ENCODE measurements at regions not wholly inside any gene's neighbourhood (a gene's known extent, or its start where the extent isn't known, plus 50 kb on each side); places are given as distances from the start of the nearest gene placed in this dataset.
A peak's percentile ranks its signal among the peaks of the same experiment; 100 is the strongest.
"Not testable (repeated sequence)": the region's sequence is repeated elsewhere in the genome, so short reads cannot be mapped to it uniquely, and the experiment has no call there.

- no peak for TF ChIP-seq CTCF (IDR thresholded peaks at IDR 0.05)
- Mint-ChIP-seq H3K4me1 (ENCODE audit: low read depth) (no peaks in the 10 kb centered on the region), H3K36me3 (ENCODE audit: low read depth) (no peaks in the 10 kb centered on the region), H3K27ac (no peak overlapping the region), H3K27me3 (ENCODE audit: insufficient read depth) (peaks cover 3% of the 10 kb centered on the region), H3K4me3 (no peak overlapping the region), H3K9me3 (no peaks in the 10 kb centered on the region)
- no peak for DNase-seq
These were observed 80.3 kb upstream of the PWP1 start for GRCh38 chr12:107605293-107605692.

- Mint-ChIP-seq H3K27me3 (ENCODE audit: insufficient read depth) (peaks cover 6% of the 10 kb centered on the region), H3K27ac (no peak overlapping the region), H3K36me3 (ENCODE audit: low read depth) (no peaks in the 10 kb centered on the region), H3K4me1 (ENCODE audit: low read depth) (no peaks in the 10 kb centered on the region), H3K4me3 (no peak overlapping the region), H3K9me3 (no peaks in the 10 kb centered on the region)
- peak; percentile 50 for DNase-seq
- TF ChIP-seq CTCF (IDR thresholded peaks at IDR 0.05) = peak; percentile 97
These were observed 77.9 kb upstream of the PWP1 start for GRCh38 chr12:107607464-107608392.

GRCh38 chr12:107608779-107609178 lies 76.8 kb upstream of the PWP1 start:
- H3K27me3 Mint-ChIP-seq (ENCODE audit: insufficient read depth); DNase-seq; H3K9me3 Mint-ChIP-seq; H3K27ac Mint-ChIP-seq; H3K36me3 Mint-ChIP-seq (ENCODE audit: low read depth); H3K4me1 Mint-ChIP-seq (ENCODE audit: low read depth); H3K4me3 Mint-ChIP-seq: not testable (repeated sequence)

GRCh38 chr12:107610021-107610859 lies 75.4 kb upstream of the PWP1 start:
- peaks cover 7% of the 10 kb centered on the region for H3K27me3 Mint-ChIP-seq (ENCODE audit: insufficient read depth)
- H3K36me3 Mint-ChIP-seq (ENCODE audit: low read depth) = no peaks in the 10 kb centered on the region
- H3K27ac Mint-ChIP-seq = no peak overlapping the region
- DNase-seq = no peak
- H3K4me1 Mint-ChIP-seq (ENCODE audit: low read depth) = no peaks in the 10 kb centered on the region
- no peaks in the 10 kb centered on the region for H3K9me3 Mint-ChIP-seq
- TF ChIP-seq CTCF (IDR thresholded peaks at IDR 0.05) = peak; percentile 80
- H3K4me3 Mint-ChIP-seq = no peak overlapping the region

DNA sequence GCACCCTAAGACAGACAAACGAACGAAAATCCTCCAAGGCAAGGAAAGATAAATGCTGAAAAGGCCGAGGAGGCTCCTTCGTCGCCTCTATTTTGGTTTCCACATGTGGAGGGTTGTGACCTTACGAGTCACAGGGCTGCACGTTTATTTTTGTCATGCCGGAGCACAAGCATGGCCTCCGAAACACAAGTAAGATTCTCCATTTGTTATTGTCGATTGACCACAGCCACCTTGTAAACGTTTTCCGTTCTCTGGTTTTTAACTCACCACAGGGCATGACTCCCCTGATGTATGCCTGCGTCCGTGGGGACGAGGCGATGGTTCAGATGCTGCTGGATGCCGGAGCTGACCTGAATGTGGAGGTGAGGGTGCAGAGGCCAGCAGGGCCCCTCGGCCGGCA lies 73.1 kb upstream of the PWP1 start:
- TF ChIP-seq CTCF (IDR thresholded peaks at IDR 0.05) = no peak
- H3K9me3 Mint-ChIP-seq = no peaks in the 10 kb centered on the region
- peaks cover 7% of the 10 kb centered on the region for H3K27me3 Mint-ChIP-seq (ENCODE audit: insufficient read depth)
- H3K4me1 Mint-ChIP-seq (ENCODE audit: low read depth) = no peaks in the 10 kb centered on the region
- no peak for DNase-seq
- no peak overlapping the region for H3K4me3 Mint-ChIP-seq
- H3K27ac Mint-ChIP-seq = no peak overlapping the region
- no peaks in the 10 kb centered on the region for H3K36me3 Mint-ChIP-seq (ENCODE audit: low read depth)

DNA sequence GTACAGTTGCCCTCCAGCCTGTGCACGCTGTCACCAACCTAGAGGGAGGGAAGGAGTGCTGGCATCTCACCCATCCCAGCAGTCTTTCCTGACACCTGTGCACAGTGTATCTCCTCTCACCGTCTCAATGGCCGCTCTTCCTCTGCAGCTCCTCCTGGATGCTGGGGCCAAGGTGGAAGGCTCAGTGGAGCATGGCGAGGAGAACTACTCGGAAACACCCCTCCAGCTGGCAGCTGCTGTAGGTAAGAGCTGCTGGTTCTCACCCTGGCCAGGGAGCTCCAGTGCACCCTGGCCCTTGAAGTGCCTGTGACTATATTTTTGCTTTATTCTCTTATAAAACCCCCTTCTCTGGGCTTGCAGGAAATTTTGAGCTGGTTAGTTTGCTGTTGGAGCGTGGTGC lies 68.7 kb upstream of the PWP1 start:
- DNase-seq = no peak
- Mint-ChIP-seq H3K36me3 (ENCODE audit: low read depth) (no peaks in the 10 kb centered on the region), H3K4me1 (ENCODE audit: low read depth) (no peaks in the 10 kb centered on the region), H3K4me3 (no peak overlapping the region), H3K9me3 (no peaks in the 10 kb centered on the region), H3K27me3 (ENCODE audit: insufficient read depth) (peaks cover 4% of the 10 kb centered on the region), H3K27ac (no peak overlapping the region)
- TF ChIP-seq CTCF (IDR thresholded peaks at IDR 0.05) = no peak
